ENCODE measurements at regions not wholly inside any gene's neighbourhood (a gene's known extent, or its start where the extent isn't known, plus 50 kb on each side); places are given as distances from the start of the nearest gene placed in this dataset.

GRCh38 chr9:118478752-118479151 is 774.5 kb downstream of the TLR4 start:
- no peak for DNase-seq (ENCODE audit: low read depth)
- no peak overlapping the region for H3K4me3 ChIP-seq (ENCODE audit: low read depth, low read length)
- TF ChIP-seq CTCF (IDR thresholded peaks at IDR 0.05; ENCODE audit: low read depth, low read length, missing control alignments), result no peak

GRCh38 chr9:118482306-118482705 is 778.1 kb downstream of the TLR4 start:
- DNase-seq (ENCODE audit: low read depth), result no peak
- H3K4me3 ChIP-seq (ENCODE audit: low read depth, low read length), result no peak overlapping the region
- no peak for TF ChIP-seq CTCF (IDR thresholded peaks at IDR 0.05; ENCODE audit: low read depth, low read length, missing control alignments)

GRCh38 chr9:118483677-118484076 is 779.5 kb downstream of the TLR4 start:
- H3K4me3 ChIP-seq (ENCODE audit: low read depth, low read length), result no peak overlapping the region
- no peak for DNase-seq (ENCODE audit: low read depth)
- no peak for TF ChIP-seq CTCF (IDR thresholded peaks at IDR 0.05; ENCODE audit: low read depth, low read length, missing control alignments)

- no peak for DNase-seq (ENCODE audit: low read depth)
- no peak for TF ChIP-seq CTCF (IDR thresholded peaks at IDR 0.05; ENCODE audit: low read depth, low read length, missing control alignments)
- H3K4me3 ChIP-seq (ENCODE audit: low read depth, low read length), result no peak overlapping the region
These were observed 799.0 kb downstream of the TLR4 start for GRCh38 chr9:118503236-118503635.

- DNase-seq (ENCODE audit: low read depth), result no peak
- H3K4me3 ChIP-seq (ENCODE audit: low read depth, low read length), result no peak overlapping the region
- TF ChIP-seq CTCF (IDR thresholded peaks at IDR 0.05; ENCODE audit: low read depth, low read length, missing control alignments), result no peak
These were observed 806.5 kb downstream of the TLR4 start for GRCh38 chr9:118510711-118511110.

- no peak overlapping the region for H3K4me3 ChIP-seq (ENCODE audit: low read depth, low read length)
- TF ChIP-seq CTCF (IDR thresholded peaks at IDR 0.05; ENCODE audit: low read depth, low read length, missing control alignments), result no peak
- no peak for DNase-seq (ENCODE audit: low read depth)
These were observed 811.7 kb downstream of the TLR4 start for GRCh38 chr9:118515947-118516346.

- DNase-seq (ENCODE audit: low read depth), result no peak
- no peak overlapping the region for H3K4me3 ChIP-seq (ENCODE audit: low read depth, low read length)
- TF ChIP-seq CTCF (IDR thresholded peaks at IDR 0.05; ENCODE audit: low read depth, low read length, missing control alignments), result no peak
These were observed 817.1 kb downstream of the TLR4 start for GRCh38 chr9:118521261-118521660.
